ENCODE measurements at regions not wholly inside any gene's neighbourhood (a gene's known extent, or its start where the extent isn't known, plus 50 kb on each side); places are given as distances from the start of the nearest gene placed in this dataset.

DNA sequence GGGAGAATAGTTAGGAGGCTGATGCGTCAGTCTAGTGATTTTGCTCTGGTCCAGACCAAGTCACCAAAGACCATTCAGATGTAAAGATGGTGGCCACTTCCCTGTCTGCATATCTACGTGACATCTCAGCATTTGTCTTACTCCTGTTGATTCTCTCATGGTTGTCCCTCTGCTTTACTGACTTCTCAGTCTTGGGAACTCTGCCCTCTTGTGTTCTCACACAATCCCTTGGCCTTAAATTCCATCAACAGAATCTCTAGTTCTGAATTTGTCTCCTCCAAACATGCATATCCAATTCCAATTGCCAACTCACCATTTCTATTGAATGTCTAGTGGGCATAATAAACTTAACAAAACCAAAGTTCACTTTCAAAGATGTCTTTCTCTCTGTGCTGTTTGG lies 147.8 kb downstream of the SLC24A2 start:
- Mint-ChIP-seq H3K36me3 (ENCODE audit: low read depth) (no peaks in the 10 kb centered on the region), H3K4me3 (no peak overlapping the region), H3K27ac (no peak overlapping the region), H3K4me1 (ENCODE audit: low read depth) (no peaks in the 10 kb centered on the region), H3K9me3 (no peaks in the 10 kb centered on the region), H3K27me3 (peaks cover 1% of the 10 kb centered on the region)
- intact Hi-C loops (cut with micrococcal nuclease): no loop called here
- ChIA-PET CTCF (no interaction called here), POLR2A (no interaction called here)
- TF ChIP-seq, protein P1, sequence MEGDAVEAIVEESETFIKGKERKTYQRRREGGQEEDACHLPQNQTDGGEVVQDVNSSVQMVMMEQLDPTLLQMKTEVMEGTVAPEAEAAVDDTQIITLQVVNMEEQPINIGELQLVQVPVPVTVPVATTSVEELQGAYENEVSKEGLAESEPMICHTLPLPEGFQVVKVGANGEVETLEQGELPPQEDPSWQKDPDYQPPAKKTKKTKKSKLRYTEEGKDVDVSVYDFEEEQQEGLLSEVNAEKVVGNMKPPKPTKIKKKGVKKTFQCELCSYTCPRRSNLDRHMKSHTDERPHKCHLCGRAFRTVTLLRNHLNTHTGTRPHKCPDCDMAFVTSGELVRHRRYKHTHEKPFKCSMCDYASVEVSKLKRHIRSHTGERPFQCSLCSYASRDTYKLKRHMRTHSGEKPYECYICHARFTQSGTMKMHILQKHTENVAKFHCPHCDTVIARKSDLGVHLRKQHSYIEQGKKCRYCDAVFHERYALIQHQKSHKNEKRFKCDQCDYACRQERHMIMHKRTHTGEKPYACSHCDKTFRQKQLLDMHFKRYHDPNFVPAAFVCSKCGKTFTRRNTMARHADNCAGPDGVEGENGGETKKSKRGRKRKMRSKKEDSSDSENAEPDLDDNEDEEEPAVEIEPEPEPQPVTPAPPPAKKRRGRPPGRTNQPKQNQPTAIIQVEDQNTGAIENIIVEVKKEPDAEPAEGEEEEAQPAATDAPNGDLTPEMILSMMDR (IDR thresholded peaks at IDR 0.05): no peak
- ATAC-seq (no peak), DNase-seq (no peak)

DNA sequence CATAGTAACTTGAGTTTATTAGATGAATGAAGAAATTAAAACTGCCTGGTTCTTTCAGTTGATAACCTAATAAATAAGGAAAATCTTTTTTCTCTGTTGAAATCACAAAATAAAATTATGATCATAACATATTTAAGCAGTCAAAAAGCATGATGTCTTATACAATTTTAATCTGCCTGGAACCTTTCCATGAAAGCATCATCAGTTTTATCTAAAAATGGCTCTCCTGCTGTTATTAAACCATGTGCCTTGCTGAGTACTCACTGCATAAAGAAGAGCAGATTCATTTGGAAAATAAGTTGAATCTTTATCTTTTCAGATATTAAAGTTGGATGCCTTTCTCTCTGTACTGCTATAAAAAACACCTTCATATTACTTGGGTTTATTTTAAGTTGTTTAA lies 148.8 kb downstream of the SLC24A2 start:
- DNase-seq: no peak
- Mint-ChIP-seq H3K27me3 (peaks cover 1% of the 10 kb centered on the region), H3K4me1 (ENCODE audit: low read depth) (no peaks in the 10 kb centered on the region), H3K4me3 (no peak overlapping the region), H3K36me3 (ENCODE audit: low read depth) (no peaks in the 10 kb centered on the region), H3K9me3 (no peaks in the 10 kb centered on the region), H3K27ac (no peak overlapping the region)
- intact Hi-C loops (cut with micrococcal nuclease): no loop called here
- ChIA-PET CTCF (no interaction called here), POLR2A (no interaction called here)
- TF ChIP-seq, protein P1 (IDR thresholded peaks at IDR 0.05): no peak
- ATAC-seq: no peak

DNA sequence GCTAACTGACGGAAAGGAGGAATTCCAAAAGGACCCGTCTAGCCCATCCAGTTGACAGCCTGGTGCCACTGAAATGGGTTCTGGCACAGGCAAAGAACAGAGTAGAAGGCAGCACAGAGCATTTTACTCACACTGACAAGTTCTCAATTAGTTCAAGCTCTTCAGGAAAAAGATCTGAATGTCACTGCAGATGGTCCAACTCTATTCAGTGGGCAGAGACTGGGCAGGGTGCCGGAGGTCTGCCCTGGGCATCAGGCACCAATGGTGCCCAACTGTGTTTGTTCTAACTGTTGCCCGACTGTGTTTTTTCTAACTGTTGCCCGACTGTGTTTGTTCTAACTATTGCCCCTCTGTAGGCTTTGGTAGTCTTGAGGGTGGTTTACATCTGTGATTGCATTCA lies 151.8 kb downstream of the SLC24A2 start:
- ATAC-seq (no peak), DNase-seq (no peak)
- intact Hi-C loops (cut with micrococcal nuclease): no loop called here
- Mint-ChIP-seq H3K4me3 (no peak overlapping the region), H3K9me3 (no peaks in the 10 kb centered on the region), H3K4me1 (ENCODE audit: low read depth) (no peaks in the 10 kb centered on the region), H3K27me3 (no peaks in the 10 kb centered on the region), H3K36me3 (ENCODE audit: low read depth) (no peaks in the 10 kb centered on the region), H3K27ac (no peak overlapping the region)
- ChIA-PET CTCF (interaction anchor here (1.7 kb wide), 1 partner anchor 592 kb away, joined by 3 read pairs; no protein-coding TSS in a partner anchor), POLR2A (no interaction called here)
- TF ChIP-seq, protein P1 (IDR thresholded peaks at IDR 0.05): no peak

DNA sequence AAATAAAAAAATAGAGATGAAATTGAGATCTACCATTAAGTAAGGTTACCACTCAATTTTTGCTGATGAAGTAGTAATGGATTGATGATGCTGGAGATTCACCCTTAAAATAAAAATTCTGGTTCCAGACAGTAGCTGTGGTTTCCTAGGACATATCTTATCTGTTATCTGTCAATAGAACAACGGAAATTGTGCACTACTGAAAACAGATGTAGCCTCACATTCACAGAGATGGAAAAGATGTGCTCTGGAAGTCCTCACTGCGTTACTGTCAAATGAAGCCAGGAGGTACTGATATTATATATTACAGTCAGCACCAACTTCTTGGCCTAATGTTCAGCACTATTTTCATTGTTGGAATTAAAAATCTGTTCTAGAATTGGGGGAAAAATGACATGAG lies 154.0 kb downstream of the SLC24A2 start:
- no peaks in the 10 kb centered on the region for H3K9me3 Mint-ChIP-seq
- peaks cover 1% of the 10 kb centered on the region for H3K27me3 Mint-ChIP-seq
- ChIA-PET POLR2A (no interaction called here), CTCF (interaction anchor here (0.8 kb wide), 1 partner anchor 142 kb away, joined by 5 read pairs; no protein-coding TSS in a partner anchor)
- H3K4me1 Mint-ChIP-seq (ENCODE audit: low read depth): no peaks in the 10 kb centered on the region
- no peak overlapping the region for H3K27ac Mint-ChIP-seq
- ATAC-seq (no peak), DNase-seq (no peak)
- H3K4me3 Mint-ChIP-seq: no peak overlapping the region
- H3K36me3 Mint-ChIP-seq (ENCODE audit: low read depth): no peaks in the 10 kb centered on the region
- intact Hi-C loops (cut with micrococcal nuclease): no loop called here
- TF ChIP-seq, protein P1 (IDR thresholded peaks at IDR 0.05): no peak

DNA sequence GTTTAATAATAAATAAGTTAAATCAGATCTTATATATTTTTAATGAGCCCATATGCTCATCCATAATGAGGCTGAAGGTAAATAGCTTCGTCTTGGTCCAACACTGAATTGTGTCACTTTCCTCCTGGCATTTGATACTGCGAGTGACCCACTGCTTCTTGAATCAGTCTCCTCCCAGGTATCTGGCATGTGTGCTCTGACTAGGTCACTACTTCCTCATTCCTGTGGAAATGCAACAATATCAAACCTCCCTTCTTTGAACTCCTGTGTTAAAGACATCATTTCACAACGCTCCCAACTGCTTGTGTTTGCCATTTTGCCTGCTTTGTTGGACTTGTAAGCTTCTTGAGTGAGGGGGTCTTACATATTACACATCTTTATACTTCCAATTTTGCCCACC lies 157.7 kb downstream of the SLC24A2 start:
- ChIA-PET POLR2A (interaction anchor here (0.7 kb wide), 1 partner anchor 20 kb away, joined by 3 read pairs; no protein-coding TSS in a partner anchor), CTCF (no interaction called here)
- TF ChIP-seq, protein P1 (IDR thresholded peaks at IDR 0.05): no peak
- DNase-seq: no peak
- no peak for ATAC-seq
- no peaks in the 10 kb centered on the region for H3K9me3 Mint-ChIP-seq
- no peak overlapping the region for H3K4me3 Mint-ChIP-seq
- no peak overlapping the region for H3K27ac Mint-ChIP-seq
- peaks cover 3% of the 10 kb centered on the region for H3K27me3 Mint-ChIP-seq
- intact Hi-C loops (cut with micrococcal nuclease): no loop called here
- H3K36me3 Mint-ChIP-seq (ENCODE audit: low read depth): no peaks in the 10 kb centered on the region
- H3K4me1 Mint-ChIP-seq (ENCODE audit: low read depth): no peaks in the 10 kb centered on the region
